H9 (cell line): ENCODE measurements at regions not wholly inside any gene's neighbourhood (a gene's known extent, or its start where the extent isn't known, plus 50 kb on each side); places are given as distances from the start of the nearest gene placed in this dataset.

Experiments used
- DNase-seq: peaks from one replicate; pipeline ENCODE4 v3.0.0-alpha.2; 2017
- H2AFZ ChIP-seq: one replicate; pipeline ENCODE4 v1.6.1; 2013; ENCODE audit warnings: mild to moderate bottlenecking, low read length, control low read depth, moderate library complexity
- H2AK5ac ChIP-seq: 2 replicates; pipeline ENCODE4 v1.6.1; 2013; ENCODE audit warnings: low read length, control low read depth, mixed read lengths; ENCODE audit not compliant: insufficient read length
- H2BK120ac ChIP-seq: one replicate; pipeline ENCODE4 v1.6.1; 2013; ENCODE audit warnings: low read depth, mild to moderate bottlenecking, low read length, control low read depth, inconsistent platforms; ENCODE audit not compliant: poor library complexity, severe bottlenecking
- H2BK12ac ChIP-seq: 2 replicates; pipeline ENCODE4 v1.6.1; 2013; ENCODE audit warnings: low read length, control low read depth, mixed read lengths, low read depth; ENCODE audit not compliant: insufficient read length
- H2BK15ac ChIP-seq: 2 replicates; pipeline ENCODE4 v1.6.1; 2013; ENCODE audit warnings: low read depth, low read length, control low read depth
- H2BK20ac ChIP-seq: one replicate; pipeline ENCODE4 v1.6.1; 2013; ENCODE audit warnings: low read depth, mild to moderate bottlenecking, low read length, control low read depth, inconsistent platforms; ENCODE audit not compliant: poor library complexity, severe bottlenecking
- H2BK5ac ChIP-seq: 2 replicates; pipeline ENCODE4 v1.6.1; 2013; ENCODE audit warnings: low read length, control low read depth, mixed read lengths; ENCODE audit not compliant: insufficient read length
- H3K14ac ChIP-seq: 2 replicates; pipeline ENCODE4 v1.6.1; 2013; ENCODE audit warnings: low read length, control low read depth; ENCODE audit not compliant: insufficient read depth
- H3K18ac ChIP-seq: 2 replicates; pipeline ENCODE4 v1.6.1; 2013; ENCODE audit warnings: low read depth, mild to moderate bottlenecking, mixed read lengths, low read length, control low read depth; ENCODE audit not compliant: insufficient read length
- H3K23ac ChIP-seq: 2 replicates; pipeline ENCODE4 v1.6.1; 2013; ENCODE audit warnings: low read length, control low read depth, mixed read lengths, low read depth; ENCODE audit not compliant: insufficient read length
- H3K23me2 ChIP-seq: 2 replicates; pipeline ENCODE4 v1.6.1; 2013; ENCODE audit warnings: low read depth, mild to moderate bottlenecking, mixed read lengths, low read length, control low read depth; ENCODE audit not compliant: insufficient read length, poor library complexity, severe bottlenecking
- H3K27ac ChIP-seq: 2 replicates; pipeline ENCODE4 v1.5.1; 2013; ENCODE audit warnings: low read length, control low read depth, mixed read lengths, low read depth; ENCODE audit not compliant: insufficient read length
- H3K27me3 ChIP-seq: 2 replicates; pipeline ENCODE4 v1.6.1; 2013; ENCODE audit warnings: low read length, control low read depth, inconsistent platforms; ENCODE audit not compliant: insufficient read depth
- H3K4ac ChIP-seq: 2 replicates; pipeline ENCODE4 v1.6.1; 2013; ENCODE audit warnings: low read depth, mild to moderate bottlenecking, control low read depth, inconsistent platforms, low read length, moderate library complexity
- H3K4me1 ChIP-seq: 2 replicates; pipeline ENCODE4 v1.6.1; 2013; ENCODE audit warnings: low read length, control low read depth, inconsistent platforms; ENCODE audit not compliant: insufficient read depth
- H3K4me2 ChIP-seq: 2 replicates; pipeline ENCODE4 v1.6.1; 2013; ENCODE audit warnings: low read length, control low read depth, mixed read lengths; ENCODE audit not compliant: insufficient read length, insufficient read depth
- H3K56ac ChIP-seq: 2 replicates; pipeline ENCODE4 v1.6.1; 2013; ENCODE audit warnings: low read depth, mild to moderate bottlenecking, mixed read lengths, low read length, control low read depth; ENCODE audit not compliant: insufficient read length
- H3K79me1 ChIP-seq: 2 replicates; pipeline ENCODE4 v1.6.1; 2013; ENCODE audit warnings: low read depth, mild to moderate bottlenecking, moderate library complexity, low read length, control low read depth, inconsistent platforms; ENCODE audit not compliant: insufficient read depth, poor library complexity, severe bottlenecking
- H3K79me2 ChIP-seq: 2 replicates; pipeline ENCODE4 v1.6.1; 2013; ENCODE audit warnings: low read length, control low read depth, inconsistent platforms; ENCODE audit not compliant: insufficient read depth
- H3K9ac ChIP-seq: 2 replicates; pipeline ENCODE4 v1.6.1; 2013; ENCODE audit warnings: low read length, control low read depth, mixed read lengths; ENCODE audit not compliant: insufficient read length; ENCODE audit errors: extremely low read depth
- H3K9me3 ChIP-seq: one replicate; pipeline ENCODE4 v1.6.1; 2013; ENCODE audit warnings: low read depth, low read length, inconsistent platforms; ENCODE audit not compliant: control insufficient read depth
- H3T11ph ChIP-seq: one replicate; pipeline ENCODE4 v1.6.1; 2013; ENCODE audit warnings: mild to moderate bottlenecking, low read length, control low read depth, inconsistent platforms
- H4K20me1 ChIP-seq: one replicate; pipeline ENCODE4 v1.6.1; 2013; ENCODE audit not compliant: control insufficient read depth, insufficient read length, insufficient read depth
- H4K5ac ChIP-seq: 2 replicates; pipeline ENCODE4 v1.6.1; 2013; ENCODE audit warnings: low read depth, mild to moderate bottlenecking, mixed read lengths, low read length, control low read depth; ENCODE audit not compliant: insufficient read length
- H4K8ac ChIP-seq: replicated peaks from 2 replicates; pipeline ENCODE4 v1.6.1; 2013; ENCODE audit warnings: low read length, control low read depth, mixed read lengths, low read depth; ENCODE audit not compliant: insufficient read length
- H4K91ac ChIP-seq: 2 replicates; pipeline ENCODE4 v1.6.1; 2013; ENCODE audit warnings: low read depth, mild to moderate bottlenecking, moderate library complexity, mixed read lengths, low read length, control low read depth; ENCODE audit not compliant: insufficient read length
- H3K27ac Mint-ChIP-seq, 3 experiments: 2 replicates in 2 of 3; 3 replicates in 1 of 3; pipeline ENCODE4 v1.8.0; 2020 to 2021; ENCODE audit warnings: mixed read lengths in 3 of 3, mild to moderate bottlenecking in 1 of 3, moderate library complexity in 1 of 3
- H3K27me3 Mint-ChIP-seq: 2 replicates; pipeline ENCODE4 v1.8.0; 2021; ENCODE audit warnings: low read depth, mild to moderate bottlenecking, moderate library complexity, mixed read lengths
- H3K36me3 Mint-ChIP-seq, 3 experiments: 2 replicates in 2 of 3; 3 replicates in 1 of 3; pipeline ENCODE4 v1.8.0; 2020 to 2021; ENCODE audit warnings: low read depth in 3 of 3, mixed read lengths in 3 of 3; ENCODE audit not compliant: insufficient read depth in 1 of 3
- H3K4me1 Mint-ChIP-seq, 2 experiments: 2 replicates each; pipeline ENCODE4 v1.8.0; 2020; ENCODE audit warnings: mixed read lengths in 2 of 2
- H3K4me3 Mint-ChIP-seq, 2 experiments: 2 replicates in 1 of 2; 3 replicates in 1 of 2; pipeline ENCODE4 v1.8.0; 2020 to 2021; ENCODE audit warnings: mild to moderate bottlenecking in 2 of 2, mixed read lengths in 2 of 2, moderate library complexity in 1 of 2
- H3K9me3 Mint-ChIP-seq, 2 experiments: 2 replicates in 1 of 2; 3 replicates in 1 of 2; pipeline ENCODE4 v1.8.0; 2020; ENCODE audit warnings: mild to moderate bottlenecking in 2 of 2, mixed read lengths in 2 of 2, moderate library complexity in 1 of 2
- CTCF ChIP-seq: fragments of 200-600 bp; sonication (generic); conservative IDR thresholded peaks from 3 replicates; pipeline ENCODE4 v1.8.0; 2021; ENCODE audit warnings: antibody characterized with exemption, mild to moderate bottlenecking
- WGBS: extraction: QIAGEN DNeasy Blood & Tissue Kit; methylation state at CpG from one replicate; pipeline ENCODE4 v1.1.7; 2013; ENCODE audit warnings: missing lambda C conversion rate, low lambda C conversion rate, mixed read lengths; ENCODE audit not compliant: insufficient read length; ENCODE audit errors: extremely low coverage; 5-methylcytosine and 5-hydroxymethylcytosine counted together

- H3K79me2 ChIP-seq, result no peaks in the 10 kb centered on the region
- no peak overlapping the region for H4K5ac ChIP-seq
- no peak overlapping the region for H2BK120ac ChIP-seq
- no peak overlapping the region for H2BK20ac ChIP-seq
- H3K9me3 ChIP-seq, result no peaks in the 10 kb centered on the region
- H3K36me3 Mint-ChIP-seq, result peaks cover 3 to 4% (median 4%) of the 10 kb centered on the region in 3 experiments; a peak in 4 of 7 replicates
- no peaks in the 10 kb centered on the region for H3K4me1 ChIP-seq
- no peak overlapping the region for H2BK12ac ChIP-seq
- no peak overlapping the region for H2BK15ac ChIP-seq
- H3K18ac ChIP-seq, result no peak overlapping the region
- H3K27me3 Mint-ChIP-seq, result no peaks in the 10 kb centered on the region; the same call in 1 of the 2 replicates
- H3K27me3 ChIP-seq, result no peaks in the 10 kb centered on the region
- H3K27ac ChIP-seq, result no peak overlapping the region
- no peak for DNase-seq
- no peak overlapping the region for H3K56ac ChIP-seq
- H2BK5ac ChIP-seq, result no peak overlapping the region
- TF ChIP-seq CTCF, result no peak
- no peak overlapping the region for H2AFZ ChIP-seq
- no peak overlapping the region for H3K27ac Mint-ChIP-seq
- no peak overlapping the region for H3K4me2 ChIP-seq
- no peaks in the 10 kb centered on the region for H4K20me1 ChIP-seq
- peaks cover 0 to 1% of the 10 kb centered on the region in 2 experiments; a peak in 4 of 5 replicates for H3K9me3 Mint-ChIP-seq
- H3K23ac ChIP-seq, result no peak overlapping the region
- H3K23me2 ChIP-seq, result no peaks in the 10 kb centered on the region
- H3K4me3 Mint-ChIP-seq, result no peak overlapping the region
- H2AK5ac ChIP-seq, result no peak overlapping the region
- peaks cover 14 to 24% of the 10 kb centered on the region in 2 experiments for H3K4me1 Mint-ChIP-seq
- no peak overlapping the region for H4K91ac ChIP-seq
- H3K14ac ChIP-seq, result no peak overlapping the region
- no peak overlapping the region for H4K8ac ChIP-seq
- no peak overlapping the region for H3T11ph ChIP-seq
- no peaks in the 10 kb centered on the region for H3K79me1 ChIP-seq
- WGBS, result no CpG with 5 or more reads among the region's 4 CpGs
- no peak overlapping the region for H3K4ac ChIP-seq
- no peak overlapping the region for H3K9ac ChIP-seq
Observed at GRCh38 chr1:94675373-94675772, 133.8 kb upstream of the F3 start.
